ENCODE measurements at regions not wholly inside any gene's neighbourhood (a gene's known extent, or its start where the extent isn't known, plus 50 kb on each side); places are given as distances from the start of the nearest gene placed in this dataset.

DNA sequence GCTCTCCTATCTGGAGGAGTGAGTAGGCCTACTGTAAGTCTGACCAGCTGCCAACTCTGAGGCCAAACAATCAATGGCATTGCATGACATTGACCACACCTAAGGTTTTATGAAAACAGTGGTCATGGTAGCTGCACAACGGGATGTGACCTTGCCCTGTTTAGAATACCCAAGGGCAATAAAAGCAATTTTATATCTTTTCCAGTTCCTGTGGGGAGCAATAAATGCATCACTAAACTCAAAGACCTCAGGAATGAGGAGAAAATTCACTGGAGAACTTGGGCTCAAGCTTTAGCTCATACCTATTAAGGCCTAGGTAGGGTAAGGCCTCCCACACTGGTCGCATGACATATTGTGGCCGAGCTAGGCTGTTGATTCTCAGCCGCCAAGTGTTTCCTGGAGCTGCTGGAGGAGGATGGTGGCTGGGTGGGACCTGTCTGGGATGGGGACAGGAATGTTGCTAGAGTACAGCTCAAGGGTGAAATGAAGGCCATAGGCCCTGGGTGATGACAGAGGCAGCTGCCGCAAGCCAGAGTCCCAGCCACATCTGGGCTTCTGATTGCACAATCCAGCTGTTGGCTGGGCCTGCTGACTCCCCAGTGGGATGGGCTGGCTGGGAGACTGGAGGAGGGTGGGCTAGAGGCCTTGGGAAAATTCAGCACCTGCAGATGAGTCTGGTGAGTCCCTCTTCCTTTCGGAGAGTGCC is 313.7 kb downstream of the CYP26B1 start:
- Histone ChIP-seq H3K4me2 (ENCODE audit: low read length) (no peak overlapping the region), H3K27me3 (ENCODE audit: insufficient read depth, low read depth, low read length) (no peaks in the 10 kb centered on the region), H4K20me1 (ENCODE audit: insufficient read depth) (no peaks in the 10 kb centered on the region), H3F3A (ENCODE audit: insufficient read depth, low read length, poor library complexity, severe bottlenecking) (no peaks in the 10 kb centered on the region), H3K36me3 (ENCODE audit: insufficient read depth, low read length) (no peaks in the 10 kb centered on the region), H3K79me2 (replicated peaks; ENCODE audit: insufficient read depth, low read length) (no peaks in the 10 kb centered on the region), H3K9ac (ENCODE audit: low read length) (no peak overlapping the region), H3K4me3 (ENCODE audit: low read length) (no peak overlapping the region), H3K9me3 (ENCODE audit: low read length) (no peaks in the 10 kb centered on the region), H3K9me2 (ENCODE audit: insufficient read depth, low read length) (no peaks in the 10 kb centered on the region), H2AFZ (ENCODE audit: low read depth, low read length) (no peak overlapping the region), H3K27ac (ENCODE audit: low read length) (no peak overlapping the region)
- TF ChIP-seq TAF1 (IDR thresholded peaks at IDR 0.05; ENCODE audit: low read depth) = no peak
- no peak for TF ChIP-seq SMC3 (conservative IDR thresholded peaks at IDR 0.05; ENCODE audit: poor library complexity)
- TF ChIP-seq MXI1 (conservative IDR thresholded peaks at IDR 0.05; ENCODE audit: poor library complexity, severe bottlenecking) = no peak
- TF ChIP-seq EZH2 (IDR thresholded peaks at IDR 0.05; ENCODE audit: borderline replicate concordance, insufficient read depth, low read length, poor library complexity, severe bottlenecking) = no peak
- TF ChIP-seq RAD21 (conservative IDR thresholded peaks at IDR 0.05) = no peak
- TF ChIP-seq, protein P1, sequence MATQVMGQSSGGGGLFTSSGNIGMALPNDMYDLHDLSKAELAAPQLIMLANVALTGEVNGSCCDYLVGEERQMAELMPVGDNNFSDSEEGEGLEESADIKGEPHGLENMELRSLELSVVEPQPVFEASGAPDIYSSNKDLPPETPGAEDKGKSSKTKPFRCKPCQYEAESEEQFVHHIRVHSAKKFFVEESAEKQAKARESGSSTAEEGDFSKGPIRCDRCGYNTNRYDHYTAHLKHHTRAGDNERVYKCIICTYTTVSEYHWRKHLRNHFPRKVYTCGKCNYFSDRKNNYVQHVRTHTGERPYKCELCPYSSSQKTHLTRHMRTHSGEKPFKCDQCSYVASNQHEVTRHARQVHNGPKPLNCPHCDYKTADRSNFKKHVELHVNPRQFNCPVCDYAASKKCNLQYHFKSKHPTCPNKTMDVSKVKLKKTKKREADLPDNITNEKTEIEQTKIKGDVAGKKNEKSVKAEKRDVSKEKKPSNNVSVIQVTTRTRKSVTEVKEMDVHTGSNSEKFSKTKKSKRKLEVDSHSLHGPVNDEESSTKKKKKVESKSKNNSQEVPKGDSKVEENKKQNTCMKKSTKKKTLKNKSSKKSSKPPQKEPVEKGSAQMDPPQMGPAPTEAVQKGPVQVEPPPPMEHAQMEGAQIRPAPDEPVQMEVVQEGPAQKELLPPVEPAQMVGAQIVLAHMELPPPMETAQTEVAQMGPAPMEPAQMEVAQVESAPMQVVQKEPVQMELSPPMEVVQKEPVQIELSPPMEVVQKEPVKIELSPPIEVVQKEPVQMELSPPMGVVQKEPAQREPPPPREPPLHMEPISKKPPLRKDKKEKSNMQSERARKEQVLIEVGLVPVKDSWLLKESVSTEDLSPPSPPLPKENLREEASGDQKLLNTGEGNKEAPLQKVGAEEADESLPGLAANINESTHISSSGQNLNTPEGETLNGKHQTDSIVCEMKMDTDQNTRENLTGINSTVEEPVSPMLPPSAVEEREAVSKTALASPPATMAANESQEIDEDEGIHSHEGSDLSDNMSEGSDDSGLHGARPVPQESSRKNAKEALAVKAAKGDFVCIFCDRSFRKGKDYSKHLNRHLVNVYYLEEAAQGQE (IDR thresholded peaks at IDR 0.05; ENCODE audit: borderline replicate concordance) = no peak
- no peak for TF ChIP-seq POLR2AphosphoS5 (IDR thresholded peaks at IDR 0.05)
- TF ChIP-seq EP300 (conservative IDR thresholded peaks at IDR 0.05; ENCODE audit: poor library complexity, severe bottlenecking) = no peak
- TF ChIP-seq, protein P2, sequence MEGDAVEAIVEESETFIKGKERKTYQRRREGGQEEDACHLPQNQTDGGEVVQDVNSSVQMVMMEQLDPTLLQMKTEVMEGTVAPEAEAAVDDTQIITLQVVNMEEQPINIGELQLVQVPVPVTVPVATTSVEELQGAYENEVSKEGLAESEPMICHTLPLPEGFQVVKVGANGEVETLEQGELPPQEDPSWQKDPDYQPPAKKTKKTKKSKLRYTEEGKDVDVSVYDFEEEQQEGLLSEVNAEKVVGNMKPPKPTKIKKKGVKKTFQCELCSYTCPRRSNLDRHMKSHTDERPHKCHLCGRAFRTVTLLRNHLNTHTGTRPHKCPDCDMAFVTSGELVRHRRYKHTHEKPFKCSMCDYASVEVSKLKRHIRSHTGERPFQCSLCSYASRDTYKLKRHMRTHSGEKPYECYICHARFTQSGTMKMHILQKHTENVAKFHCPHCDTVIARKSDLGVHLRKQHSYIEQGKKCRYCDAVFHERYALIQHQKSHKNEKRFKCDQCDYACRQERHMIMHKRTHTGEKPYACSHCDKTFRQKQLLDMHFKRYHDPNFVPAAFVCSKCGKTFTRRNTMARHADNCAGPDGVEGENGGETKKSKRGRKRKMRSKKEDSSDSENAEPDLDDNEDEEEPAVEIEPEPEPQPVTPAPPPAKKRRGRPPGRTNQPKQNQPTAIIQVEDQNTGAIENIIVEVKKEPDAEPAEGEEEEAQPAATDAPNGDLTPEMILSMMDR (IDR thresholded peaks at IDR 0.05; ENCODE audit: poor library complexity, severe bottlenecking) = no peak

DNA sequence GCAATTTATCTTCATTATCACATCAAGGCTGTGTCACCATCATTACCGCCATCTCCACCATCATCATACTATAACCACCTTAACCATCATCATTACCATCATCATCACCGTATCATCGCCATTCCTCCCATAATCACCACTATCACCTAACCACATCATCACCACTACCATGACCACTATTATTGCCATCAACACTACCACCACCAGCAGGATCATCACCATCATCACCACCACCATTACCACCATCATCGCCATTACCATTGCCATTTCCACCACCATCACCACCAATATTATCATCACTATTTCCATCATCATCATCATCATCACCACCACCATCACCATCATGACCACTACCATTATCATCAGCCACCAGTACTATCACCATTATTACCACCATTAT is 314.4 kb downstream of the CYP26B1 start:
- TF ChIP-seq POLR2AphosphoS5 (IDR thresholded peaks at IDR 0.05) (no peak), SMC3 (conservative IDR thresholded peaks at IDR 0.05; ENCODE audit: poor library complexity) (no peak), EP300 (conservative IDR thresholded peaks at IDR 0.05; ENCODE audit: poor library complexity, severe bottlenecking) (no peak), MXI1 (conservative IDR thresholded peaks at IDR 0.05; ENCODE audit: poor library complexity, severe bottlenecking) (no peak), TAF1 (IDR thresholded peaks at IDR 0.05; ENCODE audit: low read depth) (no peak), RAD21 (conservative IDR thresholded peaks at IDR 0.05) (no peak), EZH2 (IDR thresholded peaks at IDR 0.05; ENCODE audit: borderline replicate concordance, insufficient read depth, low read length, poor library complexity, severe bottlenecking) (no peak)
- TF ChIP-seq, protein P1 (IDR thresholded peaks at IDR 0.05; ENCODE audit: borderline replicate concordance) = no peak
- TF ChIP-seq, protein P2 (IDR thresholded peaks at IDR 0.05; ENCODE audit: poor library complexity, severe bottlenecking) = no peak

More for the DNA sequence above, 314.4 kb downstream of the CYP26B1 start:
- no peaks in the 10 kb centered on the region for H3K36me3 ChIP-seq (ENCODE audit: insufficient read depth, low read length)
- no peaks in the 10 kb centered on the region for H3F3A ChIP-seq (ENCODE audit: insufficient read depth, low read length, poor library complexity, severe bottlenecking)
- no peaks in the 10 kb centered on the region for H4K20me1 ChIP-seq (ENCODE audit: insufficient read depth)
- H3K27me3 ChIP-seq (ENCODE audit: insufficient read depth, low read depth, low read length) = no peaks in the 10 kb centered on the region
- H3K9me2 ChIP-seq (ENCODE audit: insufficient read depth, low read length) = no peaks in the 10 kb centered on the region
- H3K4me2 ChIP-seq (ENCODE audit: low read length) = no peak overlapping the region
- no peak overlapping the region for H3K4me3 ChIP-seq (ENCODE audit: low read length)
- H3K9me3 ChIP-seq (ENCODE audit: low read length) = no peaks in the 10 kb centered on the region
- no peak overlapping the region for H3K27ac ChIP-seq (ENCODE audit: low read length)
- no peak overlapping the region for H3K9ac ChIP-seq (ENCODE audit: low read length)
- H2AFZ ChIP-seq (ENCODE audit: low read depth, low read length) = no peak overlapping the region
- no peaks in the 10 kb centered on the region for H3K79me2 ChIP-seq (replicated peaks; ENCODE audit: insufficient read depth, low read length)

Measured in neural cell (in vitro differentiated cells).